ENCODE measurements at regions not wholly inside any gene's neighbourhood (a gene's known extent, or its start where the extent isn't known, plus 50 kb on each side); places are given as distances from the start of the nearest gene placed in this dataset.

GRCh38 chr6:119633461-119633860 is 283.9 kb upstream of the MAN1A1 start:
- DNase-seq (ENCODE audit: low read depth in 4 of 4, low spot score in 3 of 4) = no peak

- no peak for DNase-seq (ENCODE audit: low read depth in 4 of 4, low spot score in 3 of 4)
Measured at GRCh38 chr6:119630561-119631192, 281.1 kb upstream of the MAN1A1 start.

- no peak for DNase-seq (ENCODE audit: low read depth in 4 of 4, low spot score in 3 of 4)
Measured at GRCh38 chr6:119628691-119629594, 279.4 kb upstream of the MAN1A1 start.

DNA sequence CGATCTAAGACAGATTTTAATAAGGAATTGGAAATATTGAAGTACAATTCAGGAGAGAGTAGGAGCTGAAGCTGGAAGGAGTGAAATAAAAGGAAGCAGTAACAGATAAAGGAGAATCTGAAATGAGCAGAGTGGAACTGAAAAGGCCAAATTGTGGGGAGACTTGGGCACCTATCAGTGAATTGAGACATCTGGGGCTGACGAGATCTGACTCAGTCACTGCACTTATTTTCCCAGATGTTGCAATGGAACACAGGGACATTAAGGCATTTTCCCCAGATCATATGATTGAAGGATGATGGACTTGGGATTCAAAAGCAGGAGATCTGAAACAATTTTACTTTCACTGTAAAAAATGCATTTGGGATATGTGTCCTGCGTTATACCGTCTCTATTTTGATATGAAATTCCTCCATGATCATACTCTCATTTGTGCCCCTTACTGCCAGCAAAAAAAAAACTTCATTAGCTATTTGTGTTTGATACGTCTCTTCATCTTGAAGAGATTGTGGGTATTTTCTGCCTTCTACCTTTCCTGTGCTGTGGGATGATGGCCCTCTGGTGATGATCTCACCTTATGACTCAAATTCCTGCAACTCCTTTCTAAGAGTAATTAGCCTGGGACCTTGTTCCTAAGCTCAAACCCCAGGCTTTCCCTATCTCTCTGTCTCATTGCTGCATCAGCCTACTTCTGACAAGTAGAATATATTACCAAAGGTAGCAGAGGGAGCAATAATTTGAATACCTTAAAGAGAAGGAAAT is 278.5 kb upstream of the MAN1A1 start:
- no peak for DNase-seq (ENCODE audit: low read depth in 4 of 4, low spot score in 3 of 4)

- DNase-seq (ENCODE audit: low read depth in 4 of 4, low spot score in 3 of 4) = no peak
Measured at GRCh38 chr6:119626884-119627619, 277.5 kb upstream of the MAN1A1 start.

DNA sequence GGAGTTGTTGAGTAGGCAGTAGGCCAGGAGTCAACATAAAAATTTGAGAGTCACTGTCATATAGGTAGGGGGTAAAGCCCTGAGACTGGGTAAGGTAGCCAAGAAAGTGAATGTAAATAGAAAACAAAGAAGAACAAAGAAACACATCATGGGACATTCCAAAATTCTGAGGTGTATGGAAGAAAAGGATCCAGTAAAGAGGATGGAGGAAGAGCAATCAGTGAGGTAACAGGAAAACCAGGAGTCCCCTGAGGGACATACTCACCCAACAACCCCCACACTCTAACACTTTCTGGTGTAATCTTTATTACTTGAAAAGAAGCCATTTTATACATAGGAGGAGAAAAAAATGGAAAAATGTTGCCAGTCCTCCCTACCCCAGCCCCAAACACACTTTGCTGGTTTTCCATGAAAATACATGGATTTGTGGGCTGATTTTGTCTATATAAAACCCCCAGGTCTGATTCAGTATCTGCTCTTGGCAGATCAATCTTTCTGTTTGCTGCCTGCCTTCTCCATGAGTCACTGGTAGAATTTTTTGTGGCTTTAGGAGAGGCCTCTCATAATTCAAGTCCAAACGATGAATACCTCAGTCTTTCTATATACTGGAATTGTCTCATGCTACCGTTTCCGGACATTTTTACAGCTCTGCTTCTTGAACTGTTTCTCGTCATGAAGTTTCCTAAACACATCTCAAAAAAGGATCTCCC is 271.4 kb upstream of the MAN1A1 start:
- DNase-seq (ENCODE audit: low read depth in 4 of 4, low spot score in 3 of 4) = no peak

DNA sequence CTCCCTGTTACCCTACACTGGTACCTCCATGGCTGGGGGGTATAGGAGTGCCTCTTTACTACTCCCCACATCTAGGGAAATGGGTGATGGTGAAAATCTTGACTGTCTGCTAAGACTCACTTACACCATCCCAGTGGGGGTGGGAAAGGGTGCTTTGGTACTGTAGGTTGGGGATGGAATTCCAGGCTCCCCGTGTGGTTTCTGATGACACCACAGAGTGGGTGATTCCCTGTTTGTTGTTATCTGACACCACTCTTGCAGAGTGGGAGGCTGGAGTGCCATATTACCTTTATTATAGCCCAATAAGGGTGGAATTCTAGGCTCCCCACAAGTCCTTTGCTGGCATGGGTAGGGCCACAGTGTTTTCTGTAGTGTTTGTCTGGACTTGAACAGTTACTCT is 264.6 kb upstream of the MAN1A1 start:
- no peak for DNase-seq (ENCODE audit: low read depth in 4 of 4, low spot score in 3 of 4)

DNA sequence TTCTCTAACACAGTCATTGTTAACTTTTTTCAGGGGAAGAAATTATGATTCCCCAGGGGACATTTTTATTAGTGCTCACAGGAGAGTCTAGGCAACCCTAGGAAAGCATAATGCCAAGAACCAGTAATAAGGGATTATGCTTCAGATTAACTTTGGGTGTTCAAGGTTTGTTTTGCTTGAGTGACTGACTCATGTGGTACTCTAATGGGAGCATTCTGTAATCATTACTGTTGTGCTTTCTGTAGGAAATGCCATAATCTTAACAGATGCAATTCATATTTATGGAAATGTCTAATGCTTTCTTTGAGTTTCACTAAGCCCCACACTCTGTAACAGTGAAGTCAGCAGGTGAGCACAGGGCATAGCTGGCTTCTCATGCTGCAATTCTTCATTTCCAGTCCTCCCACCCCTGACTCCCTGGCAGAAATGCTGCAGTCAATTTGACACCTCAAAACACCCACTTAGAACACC is 263.4 kb upstream of the MAN1A1 start:
- no peak for DNase-seq (ENCODE audit: low read depth in 4 of 4, low spot score in 3 of 4)

- no peak for DNase-seq (ENCODE audit: low read depth in 4 of 4, low spot score in 3 of 4)
Measured at GRCh38 chr6:119612176-119612891, 262.8 kb upstream of the MAN1A1 start.

DNA sequence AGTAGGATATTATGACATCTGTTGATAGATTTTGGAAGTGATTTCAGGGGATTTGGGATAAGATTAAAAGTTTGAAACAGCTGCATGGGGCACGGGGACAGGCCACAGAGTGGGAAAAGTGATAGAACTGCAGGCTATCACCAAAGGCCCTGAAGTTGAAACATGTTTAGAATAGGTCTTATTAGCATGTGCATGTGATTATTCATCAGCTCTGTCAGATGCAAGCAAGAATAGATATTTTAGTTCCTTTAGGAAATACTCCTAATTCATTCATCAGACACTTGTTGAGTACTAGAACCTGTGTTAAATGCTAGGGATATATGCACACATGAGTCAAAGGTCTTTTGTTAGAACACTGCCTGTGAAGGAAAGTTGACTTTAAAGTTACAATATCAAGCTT is 261.2 kb upstream of the MAN1A1 start:
- DNase-seq (ENCODE audit: low read depth in 4 of 4, low spot score in 3 of 4) = no peak

- DNase-seq (ENCODE audit: low read depth in 4 of 4, low spot score in 3 of 4) = no peak
Measured at GRCh38 chr6:119610265-119610664, 260.7 kb upstream of the MAN1A1 start.

- DNase-seq (ENCODE audit: low read depth in 4 of 4, low spot score in 3 of 4) = no peak
Measured at GRCh38 chr6:119609865-119610264, 260.3 kb upstream of the MAN1A1 start.

DNA sequence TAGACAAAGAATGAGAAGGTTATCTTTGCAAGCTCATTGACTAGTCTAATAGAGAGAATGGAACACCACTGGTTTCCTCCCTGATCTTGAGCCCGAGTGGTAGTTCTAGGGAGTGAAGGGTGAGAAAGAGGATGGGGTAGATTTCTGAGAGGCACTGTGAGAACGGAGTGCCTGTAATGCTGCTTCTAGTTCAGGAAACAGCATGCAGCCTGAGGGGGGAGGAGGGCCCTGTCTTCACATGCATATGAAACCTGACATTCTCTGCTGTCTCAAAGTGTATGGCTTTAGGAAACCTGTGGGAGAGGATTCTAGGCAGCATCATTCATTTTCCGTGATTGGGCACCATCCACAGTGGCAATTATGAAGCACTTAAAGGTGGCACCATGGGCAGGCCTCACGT is 259.4 kb upstream of the MAN1A1 start:
- DNase-seq (ENCODE audit: low read depth in 4 of 4, low spot score in 3 of 4) = no peak

GRCh38 chr6:119604124-119604523 is 254.6 kb upstream of the MAN1A1 start:
- DNase-seq (ENCODE audit: low read depth in 4 of 4, low spot score in 3 of 4) = no peak

- no peak for DNase-seq (ENCODE audit: low read depth in 4 of 4, low spot score in 3 of 4)
Measured at GRCh38 chr6:119603501-119603900, 253.9 kb upstream of the MAN1A1 start.

- DNase-seq (ENCODE audit: low read depth in 4 of 4, low spot score in 3 of 4) = no peak
Measured at GRCh38 chr6:119602215-119603178, 252.9 kb upstream of the MAN1A1 start.

DNA sequence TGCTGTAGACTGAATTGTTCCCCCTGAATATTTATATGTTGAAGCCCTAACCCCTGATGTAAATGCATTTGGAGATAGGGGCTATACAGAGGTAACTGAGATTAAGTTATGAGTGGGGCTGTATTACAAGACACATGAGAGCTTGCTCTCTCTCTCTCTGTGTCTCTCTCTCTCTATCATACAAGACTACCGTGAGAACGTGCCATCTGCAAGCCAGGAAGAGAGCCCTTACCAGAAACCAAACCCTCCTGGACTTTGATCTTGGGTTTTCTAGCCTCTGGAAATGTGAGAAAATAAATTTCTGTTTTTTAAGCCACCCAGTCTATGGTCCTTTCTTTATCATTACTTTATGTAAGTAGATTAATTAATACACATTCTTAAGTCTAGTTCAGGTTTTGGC is 249.3 kb upstream of the MAN1A1 start:
- no peak for DNase-seq (ENCODE audit: low read depth in 4 of 4, low spot score in 3 of 4)

DNA sequence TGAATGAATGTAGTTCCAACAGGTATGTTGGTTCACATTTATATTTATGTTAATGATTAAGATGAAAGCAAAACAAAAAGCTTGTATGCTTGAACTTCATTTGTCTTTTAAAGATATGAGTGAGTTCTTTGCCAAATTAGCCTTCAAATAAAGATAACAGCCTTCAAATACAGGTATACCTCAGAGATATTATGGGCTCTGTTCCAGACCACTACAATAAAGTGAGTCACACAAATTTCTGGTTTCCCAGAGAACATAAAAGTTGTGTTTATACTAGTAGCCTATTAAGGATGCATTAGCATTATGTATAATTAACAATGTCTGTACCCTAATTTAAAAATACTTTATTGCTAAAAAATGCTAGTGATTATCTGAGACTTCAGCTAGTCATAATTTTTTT is 245.3 kb upstream of the MAN1A1 start:
- no peak for DNase-seq (ENCODE audit: low read depth in 4 of 4, low spot score in 3 of 4)

Data from right renal pelvis (tissue), 4 donors.